HepG2 (cell line): ENCODE measurements at regions not wholly inside any gene's neighbourhood (a gene's known extent, or its start where the extent isn't known, plus 50 kb on each side); places are given as distances from the start of the nearest gene placed in this dataset.

Experiments used
- ATAC-seq: fragments of 200-7000 bp; cut with Tn5 transposase; 3 replicates; pipeline ENCODE4 v1.9.1; 2020; ENCODE audit warnings: mild to moderate bottlenecking, moderate library complexity
- BruUV-seq: library from RNA; stranded (reverse); fragments of 400-500 nt; replicated peaks from 2 replicates; lab custom pipeline; 2021; lab: Mats Ljungman, UMichigan
- CTCF ChIA-PET: fragments of 300-600 bp; formaldehyde crosslinking; extraction: SDS; loops from one replicate; lab custom pipeline; 2021; ENCODE audit warnings: low total read pairs, inconsistent platforms, low intra/inter-chr PET ratio; lab: Yijun Ruan, JAX
- POLR2A ChIA-PET: fragments of 350-600 bp; sonication (Branson Sonifier 250); formaldehyde crosslinking; loops from one replicate; lab custom pipeline; 2020; ENCODE audit warnings: antibody characterized with exemption, inconsistent platforms; lab: Yijun Ruan, JAX
- DNase-seq: peaks from one replicate; pipeline ENCODE4 v3.0.0-alpha.2; 2015; ENCODE audit warnings: low spot score
- FAIRE-seq: peaks from 3 replicates; lab custom pipeline; 2011; peaks lifted over from hg19 to GRCh38; lab: Jason Lieb, UNC
- H2AFZ ChIP-seq: one replicate; pipeline ENCODE4 v1.6.1; 2011; ENCODE audit warnings: low read length, inconsistent platforms
- H3K27ac ChIP-seq: fragments of 300-600 bp; 3 replicates; pipeline ENCODE4 v1.8.0; 2011; ENCODE audit warnings: mixed run types, mild to moderate bottlenecking, mixed read lengths, low read length, inconsistent platforms; ENCODE audit not compliant: insufficient read depth; ENCODE audit errors: extremely low read length
- H3K27me3 ChIP-seq, 2 experiments: fragments of 200-600 bp in 1 of 2; 2 replicates in 1 of 2; 3 replicates in 1 of 2; pipeline versions ENCODE4 v1.6.0 to v1.8.0; 2011; ENCODE audit warnings: low read length in 2 of 2, mild to moderate bottlenecking in 2 of 2, moderate library complexity in 2 of 2, inconsistent platforms in 1 of 2; ENCODE audit not compliant: insufficient read depth in 2 of 2, control insufficient read depth in 1 of 2
- H3K36me3 ChIP-seq, 2 experiments: fragments of 200-600 bp in 1 of 2; replicated peaks in 1 of 2; 2 replicates in 1 of 2; 3 replicates in 1 of 2; pipeline versions ENCODE4 v1.5.1 to v1.8.0; 2011; ENCODE audit warnings: low read length in 2 of 2, inconsistent platforms in 1 of 2; ENCODE audit not compliant: insufficient read depth in 2 of 2, control insufficient read depth in 1 of 2
- H3K4me1 ChIP-seq: 2 replicates; pipeline ENCODE4 v1.5.1; 2012; ENCODE audit warnings: low read length, inconsistent platforms; ENCODE audit not compliant: insufficient read depth
- H3K4me2 ChIP-seq: 2 replicates; pipeline ENCODE4 v1.6.0; 2011; ENCODE audit warnings: low read depth, low read length, inconsistent platforms
- H3K4me3 ChIP-seq, 3 experiments: fragments of 200-600 bp in 1 of 3; sonication (generic), shearing (Covaris generic) in 1 of 3; replicated peaks in 1 of 3; 2 replicates each; pipeline ENCODE4 v1.5.1; 2011 to 2016; ENCODE audit warnings: low read length in 3 of 3, inconsistent platforms in 2 of 3, low read depth in 2 of 3, mild to moderate bottlenecking in 2 of 3, control low read depth in 1 of 3, mixed read lengths in 1 of 3; ENCODE audit not compliant: insufficient read depth in 1 of 3
- H3K79me2 ChIP-seq: one replicate; pipeline ENCODE4 v1.6.1; 2011; ENCODE audit warnings: low read length, inconsistent platforms; ENCODE audit not compliant: insufficient read depth
- H3K9ac ChIP-seq: 2 replicates; pipeline ENCODE4 v1.6.0; 2011; ENCODE audit warnings: mild to moderate bottlenecking, low read depth, low read length, inconsistent platforms; ENCODE audit not compliant: insufficient read depth
- H3K9me3 ChIP-seq: 2 replicates; pipeline ENCODE4 v1.5.1; 2012; ENCODE audit warnings: mild to moderate bottlenecking, low read length
- H4K20me1 ChIP-seq: 2 replicates; pipeline ENCODE4 v1.6.0; 2011; ENCODE audit warnings: inconsistent platforms, mild to moderate bottlenecking, low read length, moderate library complexity; ENCODE audit not compliant: insufficient read depth
- EP300 ChIP-seq, 3 experiments: sonication (generic) in 1 of 3; formaldehyde crosslinking in 1 of 3; IDR thresholded peaks; 2 replicates each; pipeline versions ENCODE4 v1.5.1 to v1.6.1; 2011 to 2020; ENCODE audit warnings: low read depth in 2 of 3, low read length in 2 of 3, borderline replicate concordance in 1 of 3, improper control_type of control experiment in 1 of 3, mild to moderate bottlenecking in 1 of 3, missing genetic modification reagents in 1 of 3, moderate library complexity in 1 of 3
- HMG20B ChIP-seq: conservative IDR thresholded peaks from 2 replicates; pipeline ENCODE4 v1.6.1; 2016; ENCODE audit warnings: missing genetic modification reagents, missing compliant biosample characterization
- HNRNPL ChIP-seq: fragments of 200-400 bp; formaldehyde crosslinking; IDR thresholded peaks from 2 replicates; pipeline ENCODE4 v1.6.1; 2017; ENCODE audit warnings: mild to moderate bottlenecking, low read depth, low read length
- IRF2 ChIP-seq: IDR thresholded peaks from 2 replicates; pipeline ENCODE4 v1.6.1; 2018; ENCODE audit warnings: missing genetic modification reagents, missing compliant biosample characterization
- JUNB ChIP-seq: sonication (generic); formaldehyde crosslinking; IDR thresholded peaks from 2 replicates; pipeline ENCODE4 v1.8.0; 2022; ENCODE audit warnings: missing genetic modification reagents, mild to moderate bottlenecking, borderline replicate concordance
- NCOA2 ChIP-seq: sonication (generic); formaldehyde crosslinking; IDR thresholded peaks from 2 replicates; pipeline ENCODE4 v1.8.0; 2022; ENCODE audit warnings: inconsistent platforms
- TMF1 ChIP-seq: sonication (generic); formaldehyde crosslinking; IDR thresholded peaks from 2 replicates; pipeline ENCODE4 v1.8.1; 2022; ENCODE audit warnings: low read depth, missing genetic modification reagents
- U2AF2 ChIP-seq: fragments of 200-400 bp; formaldehyde crosslinking; IDR thresholded peaks from 2 replicates; pipeline ENCODE4 v1.6.1; 2017; ENCODE audit warnings: low read depth, mild to moderate bottlenecking, low read length
- ZNF235 ChIP-seq: sonication (generic); formaldehyde crosslinking; IDR thresholded peaks from 2 replicates; pipeline ENCODE4 v1.8.1; 2023; ENCODE audit warnings: mild to moderate bottlenecking, missing genetic modification reagents, borderline replicate concordance
- ZNF337 ChIP-seq: sonication (generic); formaldehyde crosslinking; IDR thresholded peaks from 2 replicates; pipeline ENCODE4 v1.5.1; 2020; ENCODE audit warnings: missing genetic modification reagents, low read depth, mild to moderate bottlenecking, borderline replicate concordance
- ZNF432 ChIP-seq: sonication (generic); formaldehyde crosslinking; IDR thresholded peaks from 2 replicates; pipeline ENCODE4 v1.5.0; 2020; ENCODE audit warnings: missing genetic modification reagents, mild to moderate bottlenecking, borderline replicate concordance
- ZNF501 ChIP-seq: sonication (generic); formaldehyde crosslinking; IDR thresholded peaks from 2 replicates; pipeline ENCODE4 v1.5.1; 2020; ENCODE audit warnings: mild to moderate bottlenecking, moderate library complexity, missing genetic modification reagents
- ZNF547 ChIP-seq: sonication (generic); formaldehyde crosslinking; IDR thresholded peaks from 2 replicates; pipeline ENCODE4 v1.5.1; 2020; ENCODE audit warnings: mild to moderate bottlenecking, missing genetic modification reagents
- ZNF572 ChIP-seq: sonication (generic); formaldehyde crosslinking; IDR thresholded peaks from 2 replicates; pipeline ENCODE4 v1.5.1; 2020; ENCODE audit warnings: mild to moderate bottlenecking, missing genetic modification reagents
- ZNF7 ChIP-seq: IDR thresholded peaks from 2 replicates; pipeline ENCODE4 v1.6.1; 2016; ENCODE audit warnings: missing biosample characterization, missing genetic modification reagents
- ZNF75D ChIP-seq: sonication (generic); formaldehyde crosslinking; IDR thresholded peaks from 2 replicates; pipeline ENCODE4 v1.8.1; 2023; ENCODE audit warnings: missing genetic modification reagents, mild to moderate bottlenecking, borderline replicate concordance
- ZSCAN9 ChIP-seq: IDR thresholded peaks from 2 replicates; pipeline ENCODE4 v1.6.1; 2016; ENCODE audit warnings: borderline replicate concordance
- WGBS: methylation state at CpG from one replicate; pipeline ENCODE4 v1.1.6; 2017; ENCODE audit warnings: low lambda C conversion rate; 5-methylcytosine and 5-hydroxymethylcytosine counted together
- in situ Hi-C: cut with HindIII; loops from 2 replicates; pipeline ENCODE4 v1.10.0; 2017; ENCODE audit warnings: low pct_unique_long_range_greater_than_20kb; ENCODE audit not compliant: extremely low pct_ligation_motif_present
- intact Hi-C: fragments of 100-400 bp; cut with micrococcal nuclease; formaldehyde crosslinking; loops from one replicate; pipeline ENCODE4 v1.10.0; 2022; ENCODE audit not compliant: unreplicated experiment
- TF ChIP-seq, protein P1 (sequence below): sonication (generic); formaldehyde crosslinking; conservative IDR thresholded peaks from 2 replicates; pipeline ENCODE4 v1.5.0; 2020; ENCODE audit warnings: missing genetic modification reagents
- TF ChIP-seq, protein P2 (sequence below): IDR thresholded peaks from 2 replicates; pipeline ENCODE4 v1.4.0; 2020; ENCODE audit warnings: mild to moderate bottlenecking, missing genetic modification reagents
- TF ChIP-seq, protein P3 (sequence below): IDR thresholded peaks from 2 replicates; pipeline ENCODE4 v1.6.1; 2016

DNA sequence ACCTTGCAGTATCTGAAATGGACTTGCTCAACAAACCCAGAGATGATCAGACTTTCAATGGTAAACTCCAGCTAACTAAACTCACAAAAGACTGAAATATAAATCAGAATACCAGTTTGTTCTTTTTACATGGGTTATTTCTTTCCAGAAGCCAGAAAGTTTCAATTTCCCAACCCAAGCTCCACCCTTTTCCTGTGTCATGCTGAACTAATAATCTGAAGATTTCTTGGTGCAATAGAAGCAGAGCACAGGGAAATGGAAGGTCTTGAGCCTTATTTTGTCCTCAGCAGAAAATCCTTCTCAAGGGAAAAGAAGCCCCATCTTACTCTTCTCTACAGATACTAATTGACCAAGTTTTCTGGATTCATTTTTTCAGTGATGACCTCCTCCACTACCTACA lies 93.3 kb upstream of the PAPOLG start (continued):
- TF ChIP-seq, protein P1, sequence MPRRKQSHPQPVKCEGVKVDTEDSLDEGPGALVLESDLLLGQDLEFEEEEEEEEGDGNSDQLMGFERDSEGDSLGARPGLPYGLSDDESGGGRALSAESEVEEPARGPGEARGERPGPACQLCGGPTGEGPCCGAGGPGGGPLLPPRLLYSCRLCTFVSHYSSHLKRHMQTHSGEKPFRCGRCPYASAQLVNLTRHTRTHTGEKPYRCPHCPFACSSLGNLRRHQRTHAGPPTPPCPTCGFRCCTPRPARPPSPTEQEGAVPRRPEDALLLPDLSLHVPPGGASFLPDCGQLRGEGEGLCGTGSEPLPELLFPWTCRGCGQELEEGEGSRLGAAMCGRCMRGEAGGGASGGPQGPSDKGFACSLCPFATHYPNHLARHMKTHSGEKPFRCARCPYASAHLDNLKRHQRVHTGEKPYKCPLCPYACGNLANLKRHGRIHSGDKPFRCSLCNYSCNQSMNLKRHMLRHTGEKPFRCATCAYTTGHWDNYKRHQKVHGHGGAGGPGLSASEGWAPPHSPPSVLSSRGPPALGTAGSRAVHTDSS = no peak
- TF ChIP-seq NCOA2 (CRISPR knock-in tag) (no peak), ZNF235 (CRISPR knock-in tag) (no peak), ZNF547 (CRISPR knock-in tag) (no peak), EP300 (IDR thresholded peaks at IDR 0.05; ENCODE audit: low read depth in 2 of 2, low read length in 2 of 2) (no peak), EP300 (CRISPR knock-in tag; IDR thresholded peaks at IDR 0.05; ENCODE audit: borderline replicate concordance) (no peak), U2AF2 (no peak), ZNF432 (CRISPR knock-in tag) (no peak)

DNA sequence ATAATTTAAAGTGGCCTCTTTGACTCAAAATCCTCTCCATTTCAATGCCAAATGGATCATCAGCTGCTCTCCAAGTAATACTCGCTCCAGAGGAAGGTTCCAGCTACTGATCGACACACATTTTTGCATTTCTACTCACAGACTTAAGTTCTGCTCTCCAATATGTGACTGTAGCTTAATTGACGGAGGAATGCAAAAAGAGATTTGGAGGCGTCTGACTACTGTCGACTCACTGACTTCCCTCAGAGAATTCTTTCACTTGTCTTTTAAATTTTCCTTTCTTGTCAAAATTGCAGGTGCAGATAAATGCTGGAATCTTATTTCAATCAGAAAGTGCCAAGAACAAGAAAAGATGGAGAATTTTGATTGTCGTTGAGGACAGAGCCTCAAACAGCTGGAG lies 84.1 kb upstream of the PAPOLG start:
- Histone ChIP-seq H3K36me3 (no peaks in the 10 kb centered on the region), H3K9me3 (no peaks in the 10 kb centered on the region), H3K27me3 (no peaks in the 10 kb centered on the region; a peak in 1 of 5 replicates), H3K4me1 (no peaks in the 10 kb centered on the region), H2AFZ (no peak overlapping the region), H3K27ac (no peak overlapping the region), H3K4me2 (no peak overlapping the region), H3K9ac (no peak overlapping the region), H3K4me3 (no peak overlapping the region), H3K79me2 (no peaks in the 10 kb centered on the region), H4K20me1 (no peaks in the 10 kb centered on the region)
- 37% methylated on average over 6 of the region's 6 CpGs for WGBS
- CTCF ChIA-PET = no interaction called here
- DNase-seq = no peak
- ATAC-seq = no peak
- intact Hi-C loops = no loop called here
- in situ Hi-C loops = no loop called here
- no TSS peak for BruUV-seq
- POLR2A ChIA-PET = no interaction called here
- FAIRE-seq = no peak
- TF ChIP-seq ZSCAN9 (CRISPR knock-in tag) (no peak), ZNF75D (no peak), ZNF501 (no peak), ZNF572 (CRISPR knock-in tag) (no peak), HMG20B (CRISPR knock-in tag) (no peak), ZNF337 (no peak), ZNF7 (CRISPR knock-in tag) (no peak), IRF2 (no peak), HNRNPL (no peak), TMF1 (no peak), JUNB (CRISPR knock-in tag) (no peak)
- TF ChIP-seq, protein P2, sequence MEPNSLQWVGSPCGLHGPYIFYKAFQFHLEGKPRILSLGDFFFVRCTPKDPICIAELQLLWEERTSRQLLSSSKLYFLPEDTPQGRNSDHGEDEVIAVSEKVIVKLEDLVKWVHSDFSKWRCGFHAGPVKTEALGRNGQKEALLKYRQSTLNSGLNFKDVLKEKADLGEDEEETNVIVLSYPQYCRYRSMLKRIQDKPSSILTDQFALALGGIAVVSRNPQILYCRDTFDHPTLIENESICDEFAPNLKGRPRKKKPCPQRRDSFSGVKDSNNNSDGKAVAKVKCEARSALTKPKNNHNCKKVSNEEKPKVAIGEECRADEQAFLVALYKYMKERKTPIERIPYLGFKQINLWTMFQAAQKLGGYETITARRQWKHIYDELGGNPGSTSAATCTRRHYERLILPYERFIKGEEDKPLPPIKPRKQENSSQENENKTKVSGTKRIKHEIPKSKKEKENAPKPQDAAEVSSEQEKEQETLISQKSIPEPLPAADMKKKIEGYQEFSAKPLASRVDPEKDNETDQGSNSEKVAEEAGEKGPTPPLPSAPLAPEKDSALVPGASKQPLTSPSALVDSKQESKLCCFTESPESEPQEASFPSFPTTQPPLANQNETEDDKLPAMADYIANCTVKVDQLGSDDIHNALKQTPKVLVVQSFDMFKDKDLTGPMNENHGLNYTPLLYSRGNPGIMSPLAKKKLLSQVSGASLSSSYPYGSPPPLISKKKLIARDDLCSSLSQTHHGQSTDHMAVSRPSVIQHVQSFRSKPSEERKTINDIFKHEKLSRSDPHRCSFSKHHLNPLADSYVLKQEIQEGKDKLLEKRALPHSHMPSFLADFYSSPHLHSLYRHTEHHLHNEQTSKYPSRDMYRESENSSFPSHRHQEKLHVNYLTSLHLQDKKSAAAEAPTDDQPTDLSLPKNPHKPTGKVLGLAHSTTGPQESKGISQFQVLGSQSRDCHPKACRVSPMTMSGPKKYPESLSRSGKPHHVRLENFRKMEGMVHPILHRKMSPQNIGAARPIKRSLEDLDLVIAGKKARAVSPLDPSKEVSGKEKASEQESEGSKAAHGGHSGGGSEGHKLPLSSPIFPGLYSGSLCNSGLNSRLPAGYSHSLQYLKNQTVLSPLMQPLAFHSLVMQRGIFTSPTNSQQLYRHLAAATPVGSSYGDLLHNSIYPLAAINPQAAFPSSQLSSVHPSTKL = no peak
- TF ChIP-seq, protein P3, sequence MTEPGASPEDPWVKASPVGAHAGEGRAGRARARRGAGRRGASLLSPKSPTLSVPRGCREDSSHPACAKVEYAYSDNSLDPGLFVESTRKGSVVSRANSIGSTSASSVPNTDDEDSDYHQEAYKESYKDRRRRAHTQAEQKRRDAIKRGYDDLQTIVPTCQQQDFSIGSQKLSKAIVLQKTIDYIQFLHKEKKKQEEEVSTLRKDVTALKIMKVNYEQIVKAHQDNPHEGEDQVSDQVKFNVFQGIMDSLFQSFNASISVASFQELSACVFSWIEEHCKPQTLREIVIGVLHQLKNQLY (CRISPR knock-in tag) = no peak
